Panc1 (cell line): ENCODE measurements at regions not wholly inside any gene's neighbourhood (a gene's known extent, or its start where the extent isn't known, plus 50 kb on each side); places are given as distances from the start of the nearest gene placed in this dataset.

Experiments used
- ATAC-seq: fragments of 200-7000 bp; cut with Tn5 transposase; 2 replicates; pipeline ENCODE4 v1.9.1; 2020; ENCODE audit warnings: mild to moderate bottlenecking, moderate library complexity
- BruUV-seq: library from RNA; stranded (reverse); fragments of 400-500 nt; replicated peaks from 2 replicates; lab custom pipeline; 2021; lab: Mats Ljungman, UMichigan
- CTCF ChIA-PET: fragments of 300-600 bp; sonication (Branson Sonifier 250); formaldehyde crosslinking; loops from one replicate; lab custom pipeline; 2022; ENCODE audit warnings: antibody characterized with exemption; lab: Charles Lee
- POLR2A ChIA-PET: fragments of 300-600 bp; sonication (Branson Sonifier 250); formaldehyde crosslinking; loops from one replicate; lab custom pipeline; 2022; ENCODE audit warnings: antibody characterized with exemption; lab: Charles Lee
- DNase-seq: peaks from one replicate; pipeline ENCODE4 v3.0.0-alpha.2; 2010; ENCODE audit warnings: low read depth, low spot score
- H3K27ac ChIP-seq: 2 replicates; pipeline ENCODE4 v1.5.1; 2011; ENCODE audit warnings: mild to moderate bottlenecking, low read length, inconsistent platforms
- H3K27me3 ChIP-seq: fragments of 200-500 bp; sonication (Bioruptor generic); 2 replicates; pipeline ENCODE4 v1.6.0; 2014; ENCODE audit warnings: low read length, inconsistent platforms; ENCODE audit not compliant: control insufficient read depth, insufficient read depth
- H3K36me3 ChIP-seq: fragments of 200-500 bp; sonication (Bioruptor generic); 2 replicates; pipeline ENCODE4 v1.5.1; 2014; ENCODE audit warnings: inconsistent platforms, mild to moderate bottlenecking, low read length, moderate library complexity; ENCODE audit not compliant: control insufficient read depth, insufficient read depth
- H3K4me1 ChIP-seq: 2 replicates; pipeline ENCODE4 v1.5.1; 2011; ENCODE audit warnings: inconsistent platforms, mild to moderate bottlenecking, low read length, moderate library complexity; ENCODE audit not compliant: control insufficient read depth, insufficient read depth
- H3K4me3 ChIP-seq, 2 experiments: 2 replicates each; pipeline ENCODE4 v1.5.1; 2011 to 2012; ENCODE audit warnings: low read depth in 2 of 2, low read length in 2 of 2, mild to moderate bottlenecking in 2 of 2, inconsistent platforms in 1 of 2, moderate library complexity in 1 of 2
- H3K9me3 ChIP-seq: fragments of 200-500 bp; sonication (Bioruptor generic); 2 replicates; pipeline ENCODE4 v1.5.1; 2014; ENCODE audit warnings: low read depth, mild to moderate bottlenecking, inconsistent platforms, low read length, moderate library complexity; ENCODE audit not compliant: control insufficient read depth, insufficient read depth
- CTCF ChIP-seq: fragments of 450-650 bp; IDR thresholded peaks from 2 replicates; pipeline ENCODE4 v1.5.1; 2017; ENCODE audit warnings: mild to moderate bottlenecking
- POLR2AphosphoS5 ChIP-seq: IDR thresholded peaks from 2 replicates; pipeline ENCODE4 v1.6.1; 2012; ENCODE audit warnings: mild to moderate bottlenecking, low read depth, low read length, moderate library complexity
- REST ChIP-seq, 2 experiments: IDR thresholded peaks; 2 replicates each; pipeline ENCODE4 v1.6.1; 2011 to 2012; ENCODE audit warnings: low read depth in 2 of 2, control low read depth in 1 of 2, low read length in 1 of 2, mild to moderate bottlenecking in 1 of 2, moderate library complexity in 1 of 2; ENCODE audit not compliant: insufficient read depth in 1 of 2
- SIN3A ChIP-seq: IDR thresholded peaks from 2 replicates; pipeline ENCODE4 v1.6.1; 2012; ENCODE audit warnings: low read depth, mild to moderate bottlenecking, low read length, moderate library complexity, borderline replicate concordance; ENCODE audit not compliant: insufficient read depth
- TCF7L2 ChIP-seq: IDR thresholded peaks from 2 replicates; pipeline ENCODE4 v1.6.1; 2011; ENCODE audit warnings: mild to moderate bottlenecking, low read depth, low read length, inconsistent platforms
- in situ Hi-C: cut with HindIII; loops from 2 replicates; pipeline ENCODE4 v1.10.0; 2016; ENCODE audit warnings: low sequenced_read_pairs, low pct_unique_long_range_greater_than_20kb
- intact Hi-C: fragments of 100-400 bp; cut with micrococcal nuclease; formaldehyde crosslinking; loops from one replicate; pipeline ENCODE4 v1.10.0; 2022; ENCODE audit not compliant: unreplicated experiment

- Histone ChIP-seq H3K9me3 (no peaks in the 10 kb centered on the region), H3K27ac (no peak overlapping the region), H3K4me1 (peaks cover 6% of the 10 kb centered on the region), H3K4me3 (no peak overlapping the region), H3K27me3 (no peaks in the 10 kb centered on the region), H3K36me3 (no peaks in the 10 kb centered on the region)
- in situ Hi-C loops: no loop called here
- ChIA-PET POLR2A (no interaction called here), CTCF (no interaction called here)
- ATAC-seq: no peak
- DNase-seq: no peak
- no TSS peak for BruUV-seq
- TF ChIP-seq REST (IDR thresholded peaks at IDR 0.05; ENCODE audit: insufficient read depth in 1 of 2, low read depth in 2 of 2, low read length in 1 of 2): no peak
- TF ChIP-seq POLR2AphosphoS5: no peak
- TF ChIP-seq SIN3A: no peak
- TF ChIP-seq TCF7L2: no peak
- no peak for TF ChIP-seq CTCF
- intact Hi-C loops: no loop called here
Measured at GRCh38 chr9:90055226-90055625, 450.4 kb downstream of the GADD45G start.

- BruUV-seq: no TSS peak
- H3K36me3 ChIP-seq: no peaks in the 10 kb centered on the region
- H3K9me3 ChIP-seq: no peaks in the 10 kb centered on the region
- DNase-seq (no peak), ATAC-seq (no peak)
- TF ChIP-seq TCF7L2 (no peak), POLR2AphosphoS5 (no peak), SIN3A (no peak), REST (IDR thresholded peaks at IDR 0.05; ENCODE audit: insufficient read depth in 1 of 2, low read depth in 2 of 2, low read length in 1 of 2) (no peak), CTCF (no peak)
- peaks cover 6% of the 10 kb centered on the region for H3K4me1 ChIP-seq
- CTCF ChIA-PET: no interaction called here
- H3K4me3 ChIP-seq: no peak overlapping the region
- in situ Hi-C loops: no loop called here
- H3K27ac ChIP-seq: no peak overlapping the region; the same call in 1 of the 2 replicates
- POLR2A ChIA-PET: no interaction called here
- no peaks in the 10 kb centered on the region for H3K27me3 ChIP-seq
- intact Hi-C loops: no loop called here
Measured at GRCh38 chr9:90057361-90057760, 452.5 kb downstream of the GADD45G start.
